ENCODE measurements at regions not wholly inside any gene's neighbourhood (a gene's known extent, or its start where the extent isn't known, plus 50 kb on each side); places are given as distances from the start of the nearest gene placed in this dataset.

GRCh38 chr7:56471811-56472210 is 355.6 kb upstream of the NUPR2 start:
- no peak for TF ChIP-seq CTCF (conservative IDR thresholded peaks at IDR 0.05; ENCODE audit: low read depth, low read length)
- TF ChIP-seq EZH2 (IDR thresholded peaks at IDR 0.05; ENCODE audit: borderline replicate concordance, low read depth, low read length, poor library complexity, severe bottlenecking) = no peak

All from A673 (cell line).